GM23338 (cell line): ENCODE measurements at regions not wholly inside any gene's neighbourhood (a gene's known extent, or its start where the extent isn't known, plus 50 kb on each side); places are given as distances from the start of the nearest gene placed in this dataset.

Experiments
- CREB1 ChIP-seq: fragments of 250-450 bp; sonication (Bioruptor Pico); IDR thresholded peaks from 2 replicates; pipeline ENCODE4 v1.5.0; 2020; ENCODE audit warnings: low read depth, mild to moderate bottlenecking, moderate library complexity
- EZH2 ChIP-seq: fragments of 200-600 bp; sonication (generic); IDR thresholded peaks from one replicate; pipeline ENCODE4 v1.8.0; 2017; ENCODE audit warnings: antibody characterized with exemption, mild to moderate bottlenecking, low read depth; ENCODE audit not compliant: unreplicated experiment
- EZH2phosphoT487 ChIP-seq: fragments of 200-600 bp; sonication (generic); IDR thresholded peaks from one replicate; pipeline ENCODE4 v1.8.1; 2018; ENCODE audit warnings: antibody characterized with exemption; ENCODE audit not compliant: unreplicated experiment
- JUNB ChIP-seq: IDR thresholded peaks from one replicate; pipeline ENCODE4 v1.6.1; 2016; ENCODE audit warnings: antibody characterized with exemption; ENCODE audit not compliant: unreplicated experiment
- NANOG ChIP-seq: IDR thresholded peaks from 2 replicates; pipeline ENCODE4 v1.6.1; 2016; ENCODE audit warnings: antibody characterized with exemption, borderline replicate concordance
- POLR2AphosphoS5 ChIP-seq: IDR thresholded peaks from 2 replicates; pipeline ENCODE4 v1.6.1; 2016; ENCODE audit warnings: antibody characterized with exemption, low read depth
- STAT1 ChIP-seq: IDR thresholded peaks from one replicate; pipeline ENCODE4 v1.6.1; 2016; ENCODE audit warnings: antibody characterized with exemption; ENCODE audit not compliant: unreplicated experiment
- ZNF114 ChIP-seq: fragments of 250-450 bp; sonication (Bioruptor Pico); IDR thresholded peaks from 2 replicates; pipeline ENCODE4 v1.5.0; 2020; ENCODE audit warnings: mild to moderate bottlenecking, moderate library complexity
- ZNF331 ChIP-seq: fragments of 250-450 bp; sonication (Bioruptor Pico); IDR thresholded peaks from 2 replicates; pipeline ENCODE4 v1.5.0; 2020; ENCODE audit warnings: low read depth, mild to moderate bottlenecking, moderate library complexity
- TF ChIP-seq, protein P1 (sequence below), 2 experiments: fragments of 200-600 bp in 1 of 2; sonication (generic) in 1 of 2; conservative IDR thresholded peaks; 2 replicates each; pipeline versions ENCODE4 v1.5.1 to v1.6.1; 2016 to 2017; ENCODE audit warnings: antibody characterized with exemption in 2 of 2, low read depth in 2 of 2, mild to moderate bottlenecking in 2 of 2, moderate library complexity in 1 of 2
- TF ChIP-seq, protein P2 (sequence below): IDR thresholded peaks from one replicate; pipeline ENCODE4 v1.6.1; 2018; ENCODE audit warnings: antibody characterized with exemption; ENCODE audit not compliant: unreplicated experiment
- TF ChIP-seq, protein P3 (sequence below): IDR thresholded peaks from 2 replicates; pipeline ENCODE4 v1.6.1; 2016; ENCODE audit warnings: antibody characterized with exemption

DNA sequence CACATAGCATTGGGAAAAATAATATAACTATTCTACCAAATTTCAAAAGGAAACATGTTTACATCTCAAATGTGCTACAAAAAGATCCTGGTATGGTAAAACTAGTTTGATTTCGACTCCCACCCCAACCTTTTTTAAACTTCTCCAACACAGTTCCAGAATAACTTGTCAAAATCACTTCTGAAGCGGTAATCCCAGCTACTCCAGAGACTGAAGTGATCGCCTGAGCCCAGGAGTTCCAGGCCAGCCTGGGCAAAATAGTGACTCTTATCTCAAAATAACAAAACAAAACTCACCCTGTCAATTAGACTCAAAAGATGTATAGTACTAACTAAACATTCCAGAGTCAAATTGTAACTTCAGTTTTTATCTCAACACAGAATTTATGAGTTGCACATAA lies 71.3 kb upstream of the RNF38 start:
- TF ChIP-seq, protein P1, sequence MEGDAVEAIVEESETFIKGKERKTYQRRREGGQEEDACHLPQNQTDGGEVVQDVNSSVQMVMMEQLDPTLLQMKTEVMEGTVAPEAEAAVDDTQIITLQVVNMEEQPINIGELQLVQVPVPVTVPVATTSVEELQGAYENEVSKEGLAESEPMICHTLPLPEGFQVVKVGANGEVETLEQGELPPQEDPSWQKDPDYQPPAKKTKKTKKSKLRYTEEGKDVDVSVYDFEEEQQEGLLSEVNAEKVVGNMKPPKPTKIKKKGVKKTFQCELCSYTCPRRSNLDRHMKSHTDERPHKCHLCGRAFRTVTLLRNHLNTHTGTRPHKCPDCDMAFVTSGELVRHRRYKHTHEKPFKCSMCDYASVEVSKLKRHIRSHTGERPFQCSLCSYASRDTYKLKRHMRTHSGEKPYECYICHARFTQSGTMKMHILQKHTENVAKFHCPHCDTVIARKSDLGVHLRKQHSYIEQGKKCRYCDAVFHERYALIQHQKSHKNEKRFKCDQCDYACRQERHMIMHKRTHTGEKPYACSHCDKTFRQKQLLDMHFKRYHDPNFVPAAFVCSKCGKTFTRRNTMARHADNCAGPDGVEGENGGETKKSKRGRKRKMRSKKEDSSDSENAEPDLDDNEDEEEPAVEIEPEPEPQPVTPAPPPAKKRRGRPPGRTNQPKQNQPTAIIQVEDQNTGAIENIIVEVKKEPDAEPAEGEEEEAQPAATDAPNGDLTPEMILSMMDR (conservative IDR thresholded peaks at IDR 0.05; ENCODE audit: low read depth in 2 of 2), result no peak
- TF ChIP-seq POLR2AphosphoS5 (no peak), JUNB (no peak), EZH2 (no peak), STAT1 (no peak), CREB1 (CRISPR knock-in tag) (no peak), EZH2phosphoT487 (no peak), NANOG (no peak), ZNF331 (CRISPR knock-in tag) (no peak), ZNF114 (CRISPR knock-in tag) (no peak)
- TF ChIP-seq, protein P2, sequence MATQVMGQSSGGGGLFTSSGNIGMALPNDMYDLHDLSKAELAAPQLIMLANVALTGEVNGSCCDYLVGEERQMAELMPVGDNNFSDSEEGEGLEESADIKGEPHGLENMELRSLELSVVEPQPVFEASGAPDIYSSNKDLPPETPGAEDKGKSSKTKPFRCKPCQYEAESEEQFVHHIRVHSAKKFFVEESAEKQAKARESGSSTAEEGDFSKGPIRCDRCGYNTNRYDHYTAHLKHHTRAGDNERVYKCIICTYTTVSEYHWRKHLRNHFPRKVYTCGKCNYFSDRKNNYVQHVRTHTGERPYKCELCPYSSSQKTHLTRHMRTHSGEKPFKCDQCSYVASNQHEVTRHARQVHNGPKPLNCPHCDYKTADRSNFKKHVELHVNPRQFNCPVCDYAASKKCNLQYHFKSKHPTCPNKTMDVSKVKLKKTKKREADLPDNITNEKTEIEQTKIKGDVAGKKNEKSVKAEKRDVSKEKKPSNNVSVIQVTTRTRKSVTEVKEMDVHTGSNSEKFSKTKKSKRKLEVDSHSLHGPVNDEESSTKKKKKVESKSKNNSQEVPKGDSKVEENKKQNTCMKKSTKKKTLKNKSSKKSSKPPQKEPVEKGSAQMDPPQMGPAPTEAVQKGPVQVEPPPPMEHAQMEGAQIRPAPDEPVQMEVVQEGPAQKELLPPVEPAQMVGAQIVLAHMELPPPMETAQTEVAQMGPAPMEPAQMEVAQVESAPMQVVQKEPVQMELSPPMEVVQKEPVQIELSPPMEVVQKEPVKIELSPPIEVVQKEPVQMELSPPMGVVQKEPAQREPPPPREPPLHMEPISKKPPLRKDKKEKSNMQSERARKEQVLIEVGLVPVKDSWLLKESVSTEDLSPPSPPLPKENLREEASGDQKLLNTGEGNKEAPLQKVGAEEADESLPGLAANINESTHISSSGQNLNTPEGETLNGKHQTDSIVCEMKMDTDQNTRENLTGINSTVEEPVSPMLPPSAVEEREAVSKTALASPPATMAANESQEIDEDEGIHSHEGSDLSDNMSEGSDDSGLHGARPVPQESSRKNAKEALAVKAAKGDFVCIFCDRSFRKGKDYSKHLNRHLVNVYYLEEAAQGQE, result no peak
- TF ChIP-seq, protein P3, sequence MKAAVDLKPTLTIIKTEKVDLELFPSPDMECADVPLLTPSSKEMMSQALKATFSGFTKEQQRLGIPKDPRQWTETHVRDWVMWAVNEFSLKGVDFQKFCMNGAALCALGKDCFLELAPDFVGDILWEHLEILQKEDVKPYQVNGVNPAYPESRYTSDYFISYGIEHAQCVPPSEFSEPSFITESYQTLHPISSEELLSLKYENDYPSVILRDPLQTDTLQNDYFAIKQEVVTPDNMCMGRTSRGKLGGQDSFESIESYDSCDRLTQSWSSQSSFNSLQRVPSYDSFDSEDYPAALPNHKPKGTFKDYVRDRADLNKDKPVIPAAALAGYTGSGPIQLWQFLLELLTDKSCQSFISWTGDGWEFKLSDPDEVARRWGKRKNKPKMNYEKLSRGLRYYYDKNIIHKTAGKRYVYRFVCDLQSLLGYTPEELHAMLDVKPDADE, result no peak
